MCF 10A (cell line): ENCODE measurements at regions not wholly inside any gene's neighbourhood (a gene's known extent, or its start where the extent isn't known, plus 50 kb on each side); places are given as distances from the start of the nearest gene placed in this dataset.

ENCODE experiments used
- BruUV-seq: library from RNA; stranded (reverse); fragments of 400-500 nt; replicated peaks from 2 replicates; lab custom pipeline; 2021; lab: Mats Ljungman, UMichigan
- CTCF ChIA-PET: fragments of 300-600 bp; sonication (Branson Sonifier 250); formaldehyde crosslinking; extraction: SDS; loops from one replicate; lab custom pipeline; 2021; ENCODE audit warnings: antibody characterized with exemption, inconsistent platforms; lab: Yijun Ruan, JAX
- POLR2A ChIA-PET: fragments of 300-600, 350-650 bp; sonication (Branson Sonifier 250); formaldehyde crosslinking; extraction: SDS; loops from one replicate; lab custom pipeline; 2020; ENCODE audit warnings: antibody characterized with exemption, inconsistent platforms; lab: Yijun Ruan, JAX
- DNase-seq: peaks from one replicate; pipeline ENCODE4 v3.0.0-alpha.2; 2018; ENCODE audit not compliant: unreplicated experiment
- H3K27ac Mint-ChIP-seq: one replicate; pipeline ENCODE4 v1.8.0; 2022; ENCODE audit warnings: mild to moderate bottlenecking, low read depth, mixed read lengths; ENCODE audit not compliant: unreplicated experiment
- H3K27me3 Mint-ChIP-seq: one replicate; pipeline ENCODE4 v1.8.0; 2022; ENCODE audit warnings: mixed read lengths; ENCODE audit not compliant: insufficient read depth, unreplicated experiment
- H3K36me3 Mint-ChIP-seq: one replicate; pipeline ENCODE4 v1.8.0; 2022; ENCODE audit warnings: mild to moderate bottlenecking, moderate library complexity, mixed read lengths; ENCODE audit not compliant: insufficient read depth, unreplicated experiment
- H3K4me1 Mint-ChIP-seq: one replicate; pipeline ENCODE4 v1.8.0; 2022; ENCODE audit warnings: mixed read lengths; ENCODE audit not compliant: insufficient read depth, unreplicated experiment
- H3K4me3 Mint-ChIP-seq: one replicate; pipeline ENCODE4 v1.8.0; 2022; ENCODE audit warnings: mild to moderate bottlenecking, moderate library complexity, mixed read lengths; ENCODE audit not compliant: unreplicated experiment
- H3K9me3 Mint-ChIP-seq: one replicate; pipeline ENCODE4 v1.8.0; 2022; ENCODE audit warnings: mixed read lengths; ENCODE audit not compliant: unreplicated experiment
- intact Hi-C: fragments of 100-400 bp; cut with micrococcal nuclease; formaldehyde crosslinking; loops from 2 replicates; pipeline ENCODE4 v1.14.1; 2022
- TF ChIP-seq, protein P1 (sequence below): fragments of 200-600 bp; IDR thresholded peaks from one replicate; pipeline ENCODE4 v1.8.0; 2022; ENCODE audit warnings: antibody characterized with exemption, mild to moderate bottlenecking; ENCODE audit not compliant: unreplicated experiment

- no TSS peak for BruUV-seq
- no peaks in the 10 kb centered on the region for H3K4me1 Mint-ChIP-seq
- POLR2A ChIA-PET, result no interaction called here
- no peak for DNase-seq
- no peaks in the 10 kb centered on the region for H3K36me3 Mint-ChIP-seq
- TF ChIP-seq, protein P1, sequence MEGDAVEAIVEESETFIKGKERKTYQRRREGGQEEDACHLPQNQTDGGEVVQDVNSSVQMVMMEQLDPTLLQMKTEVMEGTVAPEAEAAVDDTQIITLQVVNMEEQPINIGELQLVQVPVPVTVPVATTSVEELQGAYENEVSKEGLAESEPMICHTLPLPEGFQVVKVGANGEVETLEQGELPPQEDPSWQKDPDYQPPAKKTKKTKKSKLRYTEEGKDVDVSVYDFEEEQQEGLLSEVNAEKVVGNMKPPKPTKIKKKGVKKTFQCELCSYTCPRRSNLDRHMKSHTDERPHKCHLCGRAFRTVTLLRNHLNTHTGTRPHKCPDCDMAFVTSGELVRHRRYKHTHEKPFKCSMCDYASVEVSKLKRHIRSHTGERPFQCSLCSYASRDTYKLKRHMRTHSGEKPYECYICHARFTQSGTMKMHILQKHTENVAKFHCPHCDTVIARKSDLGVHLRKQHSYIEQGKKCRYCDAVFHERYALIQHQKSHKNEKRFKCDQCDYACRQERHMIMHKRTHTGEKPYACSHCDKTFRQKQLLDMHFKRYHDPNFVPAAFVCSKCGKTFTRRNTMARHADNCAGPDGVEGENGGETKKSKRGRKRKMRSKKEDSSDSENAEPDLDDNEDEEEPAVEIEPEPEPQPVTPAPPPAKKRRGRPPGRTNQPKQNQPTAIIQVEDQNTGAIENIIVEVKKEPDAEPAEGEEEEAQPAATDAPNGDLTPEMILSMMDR, result no peak
- CTCF ChIA-PET, result no interaction called here
- H3K9me3 Mint-ChIP-seq, result no peaks in the 10 kb centered on the region
- no peak overlapping the region for H3K27ac Mint-ChIP-seq
- intact Hi-C loops, result no loop called here
- H3K4me3 Mint-ChIP-seq, result no peak overlapping the region
- no peaks in the 10 kb centered on the region for H3K27me3 Mint-ChIP-seq
Measured at GRCh38 chr4:147310312-147310711, 170.6 kb upstream of the EDNRA start.

GRCh38 chr4:147311956-147312355 lies 168.9 kb upstream of the EDNRA start:
- H3K9me3 Mint-ChIP-seq, result no peaks in the 10 kb centered on the region
- ChIA-PET POLR2A (no interaction called here), CTCF (interaction anchor here (0.5 kb wide), 1 partner anchor 14 kb away, joined by 4 read pairs; no protein-coding TSS in a partner anchor)
- H3K4me1 Mint-ChIP-seq, result no peaks in the 10 kb centered on the region
- TF ChIP-seq, protein P1, result no peak
- H3K4me3 Mint-ChIP-seq, result no peak overlapping the region
- no peak overlapping the region for H3K27ac Mint-ChIP-seq
- no TSS peak for BruUV-seq
- H3K27me3 Mint-ChIP-seq, result no peaks in the 10 kb centered on the region
- intact Hi-C loops, result no loop called here
- no peaks in the 10 kb centered on the region for H3K36me3 Mint-ChIP-seq
- DNase-seq, result no peak

GRCh38 chr4:147312376-147313046 lies 168.4 kb upstream of the EDNRA start:
- CTCF ChIA-PET, result interaction anchor here (0.5 kb wide), 1 partner anchor 15 kb away, joined by 4 read pairs; no protein-coding TSS in a partner anchor
- Mint-ChIP-seq H3K4me3 (no peak overlapping the region), H3K4me1 (no peaks in the 10 kb centered on the region), H3K27ac (no peak overlapping the region), H3K36me3 (no peaks in the 10 kb centered on the region), H3K9me3 (no peaks in the 10 kb centered on the region), H3K27me3 (no peaks in the 10 kb centered on the region)
- intact Hi-C loops, result no loop called here
- BruUV-seq, result no TSS peak
- TF ChIP-seq, protein P1, result no peak
- POLR2A ChIA-PET, result no interaction called here
- DNase-seq, result no peak

GRCh38 chr4:147313108-147313507 lies 167.8 kb upstream of the EDNRA start:
- CTCF ChIA-PET, result no interaction called here
- H3K9me3 Mint-ChIP-seq, result no peaks in the 10 kb centered on the region

More at GRCh38 chr4:147313108-147313507, 167.8 kb upstream of the EDNRA start:
- intact Hi-C loops, result no loop called here
- H3K27ac Mint-ChIP-seq, result no peak overlapping the region
- BruUV-seq, result no TSS peak
- no peak for DNase-seq
- POLR2A ChIA-PET, result no interaction called here
- H3K27me3 Mint-ChIP-seq, result no peaks in the 10 kb centered on the region
- H3K36me3 Mint-ChIP-seq, result no peaks in the 10 kb centered on the region
- H3K4me1 Mint-ChIP-seq, result no peaks in the 10 kb centered on the region
- TF ChIP-seq, protein P1, result no peak
- H3K4me3 Mint-ChIP-seq, result no peak overlapping the region
